Islet of Langerhans (tissue), 1 donor: ENCODE measurements at regions not wholly inside any gene's neighbourhood (a gene's known extent, or its start where the extent isn't known, plus 50 kb on each side); places are given as distances from the start of the nearest gene placed in this dataset.
A peak's percentile ranks its signal among the peaks of the same experiment; 100 is the strongest.
"Not testable (repeated sequence)": the region's sequence is repeated elsewhere in the genome, so short reads cannot be mapped to it uniquely, and the experiment has no call there.

Experiments used
- FAIRE-seq: peaks from one replicate; lab custom pipeline; 2011; peaks lifted over from hg19 to GRCh38; lab: Jason Lieb, UNC

- no peak for FAIRE-seq
These were observed 435.9 kb downstream of the DCDC2C start for GRCh38 chr2:4139316-4139715.

GRCh38 chr2:4139731-4140130, 436.4 kb downstream of the DCDC2C start:
- peak; percentile 95 for FAIRE-seq

GRCh38 chr2:4140281-4140970, 437.1 kb downstream of the DCDC2C start:
- peak; percentile 69 for FAIRE-seq

- no peak for FAIRE-seq
These were observed 441.4 kb downstream of the DCDC2C start for GRCh38 chr2:4144731-4145130.

GRCh38 chr2:4151521-4151920, 448.1 kb downstream of the DCDC2C start:
- FAIRE-seq: no peak

- FAIRE-seq: no peak
These were observed 448.7 kb downstream of the DCDC2C start for GRCh38 chr2:4152051-4152450.

- FAIRE-seq: no peak
These were observed 465.5 kb downstream of the DCDC2C start for GRCh38 chr2:4168834-4169233.

GRCh38 chr2:4174796-4175195, 471.4 kb downstream of the DCDC2C start:
- FAIRE-seq: no peak

GRCh38 chr2:4175343-4175742, 472.0 kb downstream of the DCDC2C start:
- FAIRE-seq: no peak

- no peak for FAIRE-seq
These were observed 477.3 kb downstream of the DCDC2C start for GRCh38 chr2:4180631-4181030.

- no peak for FAIRE-seq
These were observed 477.7 kb downstream of the DCDC2C start for GRCh38 chr2:4181062-4181461.

GRCh38 chr2:4188561-4188960, 485.2 kb downstream of the DCDC2C start:
- FAIRE-seq: no peak

- no peak for FAIRE-seq
These were observed 487.2 kb downstream of the DCDC2C start for GRCh38 chr2:4190548-4190947.

- FAIRE-seq: no peak
These were observed 488.7 kb downstream of the DCDC2C start for GRCh38 chr2:4192119-4192518.

GRCh38 chr2:4214444-4215205, 511.2 kb downstream of the DCDC2C start:
- peak; percentile 45 for FAIRE-seq

GRCh38 chr2:4217737-4218136, 514.4 kb downstream of the DCDC2C start:
- FAIRE-seq: no peak

- no peak for FAIRE-seq
These were observed 515.7 kb downstream of the DCDC2C start for GRCh38 chr2:4219101-4219500.

- FAIRE-seq: no peak
These were observed 516.2 kb downstream of the DCDC2C start for GRCh38 chr2:4219571-4219970.

GRCh38 chr2:4221434-4221833, 518.1 kb downstream of the DCDC2C start:
- no peak for FAIRE-seq

- no peak for FAIRE-seq
These were observed 518.5 kb downstream of the DCDC2C start for GRCh38 chr2:4221845-4222244.

- not testable (repeated sequence) for FAIRE-seq
These were observed 541.0 kb downstream of the DCDC2C start for GRCh38 chr2:4244422-4244821.

GRCh38 chr2:4246364-4247131, 543.2 kb downstream of the DCDC2C start:
- no peak for FAIRE-seq

- FAIRE-seq: no peak
These were observed 544.4 kb downstream of the DCDC2C start for GRCh38 chr2:4247791-4248190.
